HG02642 (cell line): ENCODE measurements at regions not wholly inside any gene's neighbourhood (a gene's known extent, or its start where the extent isn't known, plus 50 kb on each side); places are given as distances from the start of the nearest gene placed in this dataset.

Experiments used
- ATAC-seq: cut with Tn5 transposase; IDR thresholded peaks from one replicate; pipeline ENCODE4 v1.9.1; 2021; ENCODE audit warnings: mild to moderate bottlenecking; ENCODE audit not compliant: unreplicated experiment, poor library complexity

- ATAC-seq = no peak
Measured at GRCh38 chr13:40406405-40407120, 259.9 kb downstream of the FOXO1 start.

DNA sequence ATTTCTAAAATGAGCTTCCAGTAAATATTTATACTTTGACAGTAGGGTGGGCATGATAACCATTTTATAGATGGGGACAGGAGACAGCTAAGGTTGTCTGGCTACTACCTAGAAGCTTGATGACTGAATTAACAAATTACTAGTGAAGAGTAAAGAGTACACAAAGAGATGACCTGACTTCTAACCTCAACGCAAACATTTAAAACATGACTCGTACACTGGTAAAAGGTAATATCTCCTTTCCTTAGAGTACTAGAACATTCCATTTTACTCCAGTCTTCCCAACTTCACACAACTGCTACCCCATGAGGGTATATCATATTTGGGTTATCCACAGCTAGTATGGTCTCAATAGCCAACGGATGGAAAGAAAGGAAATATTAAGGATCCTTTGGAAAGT is 258.9 kb downstream of the FOXO1 start:
- ATAC-seq = no peak

GRCh38 chr13:40408602-40409001 is 257.8 kb downstream of the FOXO1 start:
- ATAC-seq = no peak

- ATAC-seq = no peak
Measured at GRCh38 chr13:40409278-40409677, 257.2 kb downstream of the FOXO1 start.

DNA sequence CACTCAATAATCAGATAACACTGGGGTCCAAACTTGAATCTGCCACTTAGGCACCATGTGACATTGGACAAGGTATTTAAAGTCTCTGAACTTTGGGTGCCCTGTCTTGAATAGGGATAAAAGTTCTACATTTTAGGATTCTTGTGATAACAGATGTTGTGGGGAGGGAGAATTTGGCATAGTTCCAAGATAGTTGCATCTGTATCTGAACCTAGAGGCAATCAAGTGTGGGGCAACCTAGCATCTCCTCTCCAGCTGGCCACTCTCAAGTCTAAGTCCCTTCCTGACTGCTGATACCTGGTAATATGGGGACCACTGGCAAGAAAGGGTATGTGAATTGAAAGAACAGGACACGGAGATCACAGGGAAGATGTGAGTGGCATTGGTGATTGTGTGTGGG is 256.1 kb downstream of the FOXO1 start:
- no peak for ATAC-seq

- no peak for ATAC-seq
Measured at GRCh38 chr13:40420160-40420740, 246.2 kb downstream of the FOXO1 start.

- no peak for ATAC-seq
Measured at GRCh38 chr13:40422588-40423235, 243.7 kb downstream of the FOXO1 start.

GRCh38 chr13:40428354-40428753 is 238.1 kb downstream of the FOXO1 start:
- no peak for ATAC-seq

- ATAC-seq = no peak
Measured at GRCh38 chr13:40429706-40430545, 236.5 kb downstream of the FOXO1 start.

- peak; percentile 65 for ATAC-seq
Measured at GRCh38 chr13:40432018-40432978, 234.1 kb downstream of the FOXO1 start.

DNA sequence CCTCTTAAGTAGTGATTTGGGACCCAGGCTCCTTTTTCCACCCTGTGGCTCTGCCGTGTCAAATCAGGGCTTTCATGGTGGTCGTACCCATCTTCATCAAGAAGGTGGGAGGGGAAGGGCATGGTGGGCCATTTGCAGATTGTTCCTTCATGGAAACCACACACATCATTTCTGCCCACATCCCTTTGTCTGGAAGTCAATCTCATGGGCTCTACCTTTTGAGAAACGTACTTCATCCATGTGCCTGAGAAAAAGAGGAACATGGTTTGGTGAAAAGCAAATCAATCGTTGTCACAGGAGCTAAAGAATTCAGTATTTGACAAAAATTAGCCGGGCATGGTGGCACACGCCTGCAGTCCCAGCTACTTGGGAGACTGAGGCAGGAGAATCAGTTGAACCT is 233.4 kb downstream of the FOXO1 start:
- no peak for ATAC-seq

- peak; percentile 48 for ATAC-seq
Measured at GRCh38 chr13:40433577-40433976, 232.9 kb downstream of the FOXO1 start.

- ATAC-seq = no peak
Measured at GRCh38 chr13:40434516-40435397, 231.7 kb downstream of the FOXO1 start.

DNA sequence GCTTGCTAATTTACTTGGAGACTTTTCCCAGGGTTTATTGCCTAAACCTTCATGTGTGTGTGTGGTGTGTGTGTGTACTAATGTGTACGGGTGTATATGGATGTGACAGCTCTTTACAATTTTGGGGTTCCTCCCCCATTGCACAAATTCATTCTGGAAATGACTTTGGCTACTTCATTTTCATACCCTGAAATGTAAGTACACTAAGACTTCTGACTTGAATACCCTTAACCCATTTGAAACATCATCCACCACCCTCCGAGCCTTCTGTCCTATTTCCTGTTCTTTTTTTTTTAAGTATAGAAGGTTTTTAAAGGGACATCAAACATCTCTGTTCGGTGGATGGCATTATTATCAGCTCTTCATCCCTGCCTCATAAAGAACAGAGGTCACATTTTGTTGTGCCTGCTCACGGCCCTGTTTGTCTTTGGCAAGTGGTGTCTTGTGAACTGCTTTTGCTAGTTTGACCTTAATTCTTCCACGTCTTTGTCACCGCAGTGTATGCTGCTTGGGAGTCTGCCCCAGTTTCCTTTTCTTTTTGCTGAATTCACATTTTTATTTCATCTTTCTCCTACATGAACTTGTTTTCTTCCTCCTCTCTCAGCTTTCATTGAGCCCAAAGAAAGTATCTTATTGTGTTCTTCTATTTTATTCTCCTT is 228.3 kb downstream of the FOXO1 start:
- no peak for ATAC-seq

DNA sequence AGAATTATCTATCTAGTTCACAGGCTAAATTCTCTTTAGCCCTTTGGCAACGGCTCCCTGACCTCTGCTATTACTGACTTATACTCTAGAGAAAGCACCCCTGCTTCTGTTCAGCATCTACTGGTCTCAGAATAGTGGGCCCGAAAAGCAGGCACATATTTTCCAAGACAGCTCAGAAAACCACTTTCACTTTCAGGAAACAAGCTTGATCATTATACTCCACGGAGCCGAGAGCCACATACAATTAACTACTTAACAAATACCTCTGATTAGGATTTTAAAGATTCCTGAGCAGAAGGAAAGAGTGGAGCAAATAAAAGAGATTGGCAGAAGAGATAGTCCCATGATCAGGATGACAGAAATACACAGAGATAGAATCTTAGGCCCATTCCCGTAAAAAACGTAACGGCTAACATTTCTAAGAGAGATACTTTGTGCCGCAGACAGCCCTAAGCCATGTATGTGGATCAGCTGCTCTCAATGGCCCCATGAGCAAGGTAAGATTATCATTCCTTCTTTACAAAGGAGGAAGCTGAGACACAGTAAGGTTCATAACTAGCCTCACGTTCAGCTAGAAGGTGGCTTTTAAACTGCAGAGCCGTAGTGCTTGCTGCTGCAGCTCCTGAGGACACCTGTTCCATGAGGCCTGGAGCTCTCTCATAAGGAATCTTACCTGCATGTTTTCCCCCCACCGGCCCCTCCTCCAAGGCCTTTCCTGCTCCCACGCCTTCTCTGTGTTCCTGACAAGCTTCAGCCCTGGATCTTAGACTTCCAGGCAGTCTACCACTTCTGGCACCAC is 227.2 kb downstream of the FOXO1 start:
- ATAC-seq = no peak

DNA sequence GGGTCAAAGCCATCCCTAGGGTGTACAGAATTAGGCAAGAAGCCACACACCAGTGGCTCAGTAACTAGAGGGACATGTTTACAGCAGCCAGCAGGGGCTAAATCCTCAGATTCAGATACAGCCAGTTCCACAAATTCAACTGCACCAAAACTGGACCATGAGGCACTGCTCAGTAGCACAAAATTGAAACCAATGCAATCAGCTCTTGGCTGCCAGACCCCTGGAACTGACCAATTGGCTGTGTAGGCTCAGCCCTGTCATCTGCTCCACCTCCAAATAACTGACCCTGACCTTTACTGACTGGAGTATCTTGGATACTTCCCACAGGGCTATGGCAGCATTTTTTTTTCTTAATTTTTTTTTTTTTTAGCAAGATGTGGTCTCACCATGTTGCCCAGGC is 226.5 kb downstream of the FOXO1 start:
- ATAC-seq = no peak

GRCh38 chr13:40440990-40441820 is 225.2 kb downstream of the FOXO1 start:
- ATAC-seq = no peak
